GM19240 (cell line): ENCODE measurements at regions not wholly inside any gene's neighbourhood (a gene's known extent, or its start where the extent isn't known, plus 50 kb on each side); places are given as distances from the start of the nearest gene placed in this dataset.
"Not testable (repeated sequence)": the region's sequence is repeated elsewhere in the genome, so short reads cannot be mapped to it uniquely, and the experiment has no call there.

Source experiments
- DNase-seq: peaks from one replicate; pipeline ENCODE4 v3.0.0; 2011; ENCODE audit warnings: low spot score; ENCODE audit not compliant: insufficient read length

- DNase-seq, result no peak
Observed at GRCh38 chr7:145474009-145474686, 638.3 kb upstream of the TPK1 start.

DNA sequence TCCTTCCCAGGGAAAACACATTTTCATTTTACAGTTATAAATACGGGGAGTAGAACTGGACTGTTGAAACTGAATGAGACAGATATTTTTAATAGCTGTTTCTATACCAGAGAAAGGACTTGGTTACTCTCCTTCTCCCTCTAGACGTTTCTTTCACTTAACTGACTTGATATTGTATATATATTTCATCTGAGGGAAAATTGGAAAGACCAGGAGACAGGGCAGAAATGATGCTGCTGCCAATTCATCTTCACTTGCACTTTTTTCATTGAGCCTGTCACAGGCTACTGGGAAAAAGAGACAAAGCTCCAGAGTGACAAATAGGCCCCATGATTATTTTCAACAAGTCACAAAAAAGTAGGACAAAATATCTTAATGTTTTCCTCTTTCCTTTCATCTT is 636.0 kb upstream of the TPK1 start:
- no peak for DNase-seq

GRCh38 chr7:145464287-145464686 is 628.4 kb upstream of the TPK1 start:
- no peak for DNase-seq

- no peak for DNase-seq
Observed at GRCh38 chr7:145462463-145462862, 626.6 kb upstream of the TPK1 start.

- DNase-seq, result no peak
Observed at GRCh38 chr7:145434811-145435210, 599.0 kb upstream of the TPK1 start.

GRCh38 chr7:145431834-145432233 is 596.0 kb upstream of the TPK1 start:
- no peak for DNase-seq

GRCh38 chr7:145418481-145418880 is 582.6 kb upstream of the TPK1 start:
- not testable (repeated sequence) for DNase-seq

GRCh38 chr7:145411066-145411465 is 575.2 kb upstream of the TPK1 start:
- DNase-seq, result no peak

GRCh38 chr7:145398758-145399157 is 562.9 kb upstream of the TPK1 start:
- DNase-seq, result no peak

GRCh38 chr7:145394126-145394525 is 558.3 kb upstream of the TPK1 start:
- DNase-seq, result no peak

GRCh38 chr7:145382762-145383161 is 546.9 kb upstream of the TPK1 start:
- no peak for DNase-seq

GRCh38 chr7:145378197-145378596 is 542.3 kb upstream of the TPK1 start:
- no peak for DNase-seq

- DNase-seq, result no peak
Observed at GRCh38 chr7:145360511-145361100, 524.8 kb upstream of the TPK1 start.

- DNase-seq, result no peak
Observed at GRCh38 chr7:145350334-145350733, 514.5 kb upstream of the TPK1 start.

- DNase-seq, result not testable (repeated sequence)
Observed at GRCh38 chr7:145349452-145349851, 513.6 kb upstream of the TPK1 start.

- no peak for DNase-seq
Observed at GRCh38 chr7:145347271-145347670, 511.4 kb upstream of the TPK1 start.

GRCh38 chr7:145339319-145339718 is 503.5 kb upstream of the TPK1 start:
- DNase-seq, result no peak

GRCh38 chr7:145331522-145331921 is 495.7 kb upstream of the TPK1 start:
- DNase-seq, result no peak

DNA sequence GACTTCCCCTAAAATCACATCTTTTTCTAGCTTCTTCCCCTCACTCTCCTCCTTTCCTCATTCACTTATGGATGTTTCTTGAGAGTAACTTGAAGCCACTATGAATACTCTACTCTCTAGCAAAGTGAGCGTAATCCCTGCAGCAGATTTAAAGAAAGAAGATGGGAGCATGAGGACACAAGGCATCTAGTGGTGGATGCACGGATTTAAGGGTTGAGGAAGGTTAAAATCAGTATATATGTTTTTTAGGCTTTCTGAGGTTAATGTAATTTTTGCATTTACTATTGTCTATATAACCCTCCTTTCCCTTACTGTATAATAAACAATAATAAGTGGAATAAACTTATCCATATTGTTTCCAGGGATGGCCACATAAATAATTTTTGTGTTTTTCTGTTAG is 495.2 kb upstream of the TPK1 start:
- no peak for DNase-seq

GRCh38 chr7:145327646-145328045 is 491.8 kb upstream of the TPK1 start:
- no peak for DNase-seq

DNA sequence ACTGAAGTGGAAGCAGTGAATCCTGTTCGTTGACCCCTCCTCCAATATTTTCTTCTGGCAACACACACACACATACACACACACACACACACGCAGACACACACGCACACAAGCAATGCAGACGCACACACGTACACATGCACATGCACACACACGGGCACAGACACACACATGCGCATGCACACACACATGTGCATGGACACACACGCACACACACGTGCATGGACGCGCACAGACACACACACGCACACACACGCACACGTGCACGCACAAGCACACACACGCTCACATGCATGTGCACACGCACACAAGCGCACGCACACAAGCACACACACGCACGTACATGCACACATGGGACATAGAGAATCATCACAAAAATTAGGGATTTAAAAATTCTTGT is 488.2 kb upstream of the TPK1 start:
- DNase-seq, result no peak

GRCh38 chr7:145313551-145313950 is 477.7 kb upstream of the TPK1 start:
- no peak for DNase-seq

- DNase-seq, result no peak
Observed at GRCh38 chr7:145293754-145294153, 457.9 kb upstream of the TPK1 start.
